OCI-LY3 (cell line): ENCODE measurements at regions not wholly inside any gene's neighbourhood (a gene's known extent, or its start where the extent isn't known, plus 50 kb on each side); places are given as distances from the start of the nearest gene placed in this dataset.

Experiments
- EZH2phosphoT487 ChIP-seq: fragments of 200-600 bp; shearing (Covaris generic); IDR thresholded peaks from 2 replicates; pipeline ENCODE4 v1.6.1; 2018; ENCODE audit warnings: antibody characterized with exemption, mixed run types, low read depth
- TF ChIP-seq, protein P1 (sequence below): fragments of 200-600, 300-600 bp; sonication (generic); IDR thresholded peaks from 2 replicates; pipeline ENCODE4 v1.5.1; 2014; ENCODE audit warnings: antibody characterized with exemption, low read length, low read depth

DNA sequence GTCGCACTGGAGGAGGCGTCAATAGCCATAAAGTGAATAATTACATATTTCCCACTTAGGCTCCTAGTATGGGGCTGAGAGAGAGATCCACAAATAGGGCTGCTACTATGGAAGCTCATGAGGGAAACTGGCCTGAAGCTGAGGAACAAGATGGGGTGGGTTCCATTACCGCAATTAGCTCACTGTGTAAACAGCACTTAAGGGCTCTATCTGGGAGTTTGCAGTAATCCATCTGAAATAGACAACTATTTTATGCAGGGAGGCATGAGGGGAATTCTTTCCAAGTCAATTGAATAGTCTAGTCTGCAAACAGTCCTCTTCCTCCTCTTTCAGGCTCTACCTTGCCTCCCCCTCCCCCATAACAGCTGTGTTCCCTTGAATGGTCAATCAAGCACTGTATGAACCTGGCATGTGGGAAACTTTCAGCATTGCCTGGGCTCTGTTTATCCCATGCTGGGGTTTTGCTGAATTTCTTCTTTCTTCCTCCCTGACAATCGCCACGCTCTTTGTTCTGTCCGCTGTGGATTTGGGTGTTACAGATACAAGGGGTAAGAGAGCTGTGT, 56.1 kb upstream of the MAF start:
- TF ChIP-seq, protein P1, sequence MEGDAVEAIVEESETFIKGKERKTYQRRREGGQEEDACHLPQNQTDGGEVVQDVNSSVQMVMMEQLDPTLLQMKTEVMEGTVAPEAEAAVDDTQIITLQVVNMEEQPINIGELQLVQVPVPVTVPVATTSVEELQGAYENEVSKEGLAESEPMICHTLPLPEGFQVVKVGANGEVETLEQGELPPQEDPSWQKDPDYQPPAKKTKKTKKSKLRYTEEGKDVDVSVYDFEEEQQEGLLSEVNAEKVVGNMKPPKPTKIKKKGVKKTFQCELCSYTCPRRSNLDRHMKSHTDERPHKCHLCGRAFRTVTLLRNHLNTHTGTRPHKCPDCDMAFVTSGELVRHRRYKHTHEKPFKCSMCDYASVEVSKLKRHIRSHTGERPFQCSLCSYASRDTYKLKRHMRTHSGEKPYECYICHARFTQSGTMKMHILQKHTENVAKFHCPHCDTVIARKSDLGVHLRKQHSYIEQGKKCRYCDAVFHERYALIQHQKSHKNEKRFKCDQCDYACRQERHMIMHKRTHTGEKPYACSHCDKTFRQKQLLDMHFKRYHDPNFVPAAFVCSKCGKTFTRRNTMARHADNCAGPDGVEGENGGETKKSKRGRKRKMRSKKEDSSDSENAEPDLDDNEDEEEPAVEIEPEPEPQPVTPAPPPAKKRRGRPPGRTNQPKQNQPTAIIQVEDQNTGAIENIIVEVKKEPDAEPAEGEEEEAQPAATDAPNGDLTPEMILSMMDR = no peak
- TF ChIP-seq EZH2phosphoT487 = no peak
